ENCODE measurements at regions not wholly inside any gene's neighbourhood (a gene's known extent, or its start where the extent isn't known, plus 50 kb on each side); places are given as distances from the start of the nearest gene placed in this dataset.

- DNase-seq (ENCODE audit: low read depth) = no peak
Observed at GRCh38 chr6:166693880-166694279, 66.8 kb upstream of the RPS6KA2 start.

GRCh38 chr6:166692723-166693302 is 65.8 kb upstream of the RPS6KA2 start:
- no peak for DNase-seq (ENCODE audit: low read depth)

- DNase-seq (ENCODE audit: low read depth) = no peak
Observed at GRCh38 chr6:166691746-166692145, 64.7 kb upstream of the RPS6KA2 start.

GRCh38 chr6:166691199-166691598 is 64.1 kb upstream of the RPS6KA2 start:
- DNase-seq (ENCODE audit: low read depth) = no peak

GRCh38 chr6:166689687-166690086 is 62.6 kb upstream of the RPS6KA2 start:
- no peak for DNase-seq (ENCODE audit: low read depth)

- no peak for DNase-seq (ENCODE audit: low read depth)
Observed at GRCh38 chr6:166688901-166689300, 61.9 kb upstream of the RPS6KA2 start.

- no peak for DNase-seq (ENCODE audit: low read depth)
Observed at GRCh38 chr6:166687879-166688205, 60.8 kb upstream of the RPS6KA2 start.

- no peak for DNase-seq (ENCODE audit: low read depth)
Observed at GRCh38 chr6:166687070-166687878, 60.2 kb upstream of the RPS6KA2 start.

GRCh38 chr6:166686317-166686716 is 59.3 kb upstream of the RPS6KA2 start:
- DNase-seq (ENCODE audit: low read depth) = no peak

GRCh38 chr6:166684866-166685265 is 57.8 kb upstream of the RPS6KA2 start:
- DNase-seq (ENCODE audit: low read depth) = no peak

GRCh38 chr6:166684170-166684569 is 57.1 kb upstream of the RPS6KA2 start:
- DNase-seq (ENCODE audit: low read depth) = no peak

- no peak for DNase-seq (ENCODE audit: low read depth)
Observed at GRCh38 chr6:166683477-166683876, 56.4 kb upstream of the RPS6KA2 start.

GRCh38 chr6:166679566-166679965 is 52.5 kb upstream of the RPS6KA2 start:
- DNase-seq (ENCODE audit: low read depth) = no peak

GRCh38 chr6:166678426-166678825 is 51.4 kb upstream of the RPS6KA2 start:
- no peak for DNase-seq (ENCODE audit: low read depth)

- no peak for DNase-seq (ENCODE audit: low read depth)
Observed at GRCh38 chr6:166677941-166678340, 50.9 kb upstream of the RPS6KA2 start.

Measured in activated gamma-delta T cell treated with anti-CD3 and anti-CD28 coated beads, Interleukin-2, amount 50 U/mL, for 16 hours (primary cell).